Thymus (tissue), 11 donors: ENCODE measurements at regions not wholly inside any gene's neighbourhood (a gene's known extent, or its start where the extent isn't known, plus 50 kb on each side); places are given as distances from the start of the nearest gene placed in this dataset.
"Not testable (repeated sequence)": the region's sequence is repeated elsewhere in the genome, so short reads cannot be mapped to it uniquely, and the experiment has no call there.

Source experiments
- DNase-seq, 9 donors: peaks; one replicate each; pipeline ENCODE4 v3.0.0-alpha.2; 2013; ENCODE audit warnings: low spot score in 9 of 9, low read depth in 6 of 9, missing footprints in 1 of 9
- H3K27ac ChIP-seq, 2 donors: one replicate each; pipeline ENCODE4 v1.5.1; 2013; ENCODE audit warnings: control low read depth in 1 of 2, low read depth in 1 of 2, low read length in 1 of 2, mild to moderate bottlenecking in 1 of 2, moderate library complexity in 1 of 2
- H3K27me3 ChIP-seq, 2 donors: one replicate each; pipeline ENCODE4 v1.5.1; 2013; ENCODE audit warnings: low read length in 1 of 2; ENCODE audit not compliant: control insufficient read depth in 2 of 2, insufficient read depth in 1 of 2
- H3K36me3 ChIP-seq, 2 donors: one replicate each; pipeline ENCODE4 v1.5.1; 2013; ENCODE audit warnings: low read length in 1 of 2, mild to moderate bottlenecking in 1 of 2, moderate library complexity in 1 of 2; ENCODE audit not compliant: control insufficient read depth in 2 of 2, insufficient read depth in 2 of 2
- H3K4me1 ChIP-seq, 2 donors: one replicate each; pipeline ENCODE4 v1.5.1; 2013; ENCODE audit warnings: low read length in 2 of 2; ENCODE audit not compliant: control insufficient read depth in 2 of 2, insufficient read depth in 2 of 2
- H3K4me3 ChIP-seq, 2 donors: one replicate each; pipeline ENCODE4 v1.5.1; 2013; ENCODE audit warnings: low read length in 2 of 2, control low read depth in 1 of 2, mild to moderate bottlenecking in 1 of 2
- H3K9me3 ChIP-seq, 2 donors: one replicate each; pipeline ENCODE4 v1.5.1; 2013; ENCODE audit warnings: low read length in 1 of 2, mild to moderate bottlenecking in 1 of 2; ENCODE audit not compliant: control insufficient read depth in 2 of 2, insufficient read depth in 1 of 2
- WGBS: extraction: QIAGEN DNeasy Blood & Tissue Kit; methylation state at CpG from one replicate; pipeline ENCODE4 v1.1.7; 2013; 5-methylcytosine and 5-hydroxymethylcytosine counted together
- donor health status: healthy.

GRCh38 chr15:77881950-77882349 is 195.6 kb downstream of the TBC1D2B start:
- no peak overlapping the region for H3K27ac ChIP-seq
- no peak for DNase-seq
- no peak overlapping the region for H3K4me3 ChIP-seq
- 90% methylated on average over 5 of the region's 5 CpGs for WGBS
- no peaks in the 10 kb centered on the region for H3K9me3 ChIP-seq
- no peaks in the 10 kb centered on the region for H3K36me3 ChIP-seq
- H3K4me1 ChIP-seq = no peaks in the 10 kb centered on the region
- H3K27me3 ChIP-seq = no peaks in the 10 kb centered on the region

GRCh38 chr15:77881535-77881934 is 196.0 kb downstream of the TBC1D2B start:
- H3K27me3 ChIP-seq, H3K4me1 ChIP-seq, H3K4me3 ChIP-seq, DNase-seq, H3K36me3 ChIP-seq, H3K27ac ChIP-seq, H3K9me3 ChIP-seq: not testable (repeated sequence)
- WGBS = 79% methylated on average over 11 of the region's 16 CpGs

DNA sequence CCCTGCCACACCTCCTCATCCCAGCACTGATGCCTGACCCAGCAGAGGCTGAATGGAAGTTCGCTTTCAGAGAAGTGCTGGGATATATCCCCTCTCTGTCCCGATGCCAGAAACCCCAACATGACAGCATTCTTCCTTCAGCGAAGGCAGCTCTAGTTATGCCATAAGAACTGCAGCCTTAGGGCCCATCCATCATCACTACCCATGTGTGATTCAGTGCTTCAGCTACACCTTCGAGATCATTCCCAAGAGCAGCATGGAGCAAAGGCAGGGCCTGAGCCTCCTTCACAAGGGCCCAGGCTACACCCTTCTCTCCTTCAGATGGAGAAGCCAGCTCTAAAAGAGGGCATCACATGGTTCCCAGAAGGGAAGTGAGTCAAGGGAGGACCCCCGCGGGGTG is 198.0 kb downstream of the TBC1D2B start:
- H3K36me3 ChIP-seq, H3K27ac ChIP-seq, H3K27me3 ChIP-seq, H3K4me1 ChIP-seq, DNase-seq, H3K9me3 ChIP-seq, H3K4me3 ChIP-seq: not testable (repeated sequence)
- 95% methylated on average over 4 of the region's 6 CpGs for WGBS

- H3K27ac ChIP-seq = no peak overlapping the region
- H3K4me1 ChIP-seq = no peaks in the 10 kb centered on the region
- 76% methylated on average over 5 of the region's 5 CpGs for WGBS
- no peaks in the 10 kb centered on the region for H3K36me3 ChIP-seq
- no peak overlapping the region for H3K4me3 ChIP-seq
- no peak for DNase-seq
- no peaks in the 10 kb centered on the region for H3K9me3 ChIP-seq
- no peaks in the 10 kb centered on the region for H3K27me3 ChIP-seq
Observed at GRCh38 chr15:77877869-77878577, 199.5 kb downstream of the TBC1D2B start.

DNA sequence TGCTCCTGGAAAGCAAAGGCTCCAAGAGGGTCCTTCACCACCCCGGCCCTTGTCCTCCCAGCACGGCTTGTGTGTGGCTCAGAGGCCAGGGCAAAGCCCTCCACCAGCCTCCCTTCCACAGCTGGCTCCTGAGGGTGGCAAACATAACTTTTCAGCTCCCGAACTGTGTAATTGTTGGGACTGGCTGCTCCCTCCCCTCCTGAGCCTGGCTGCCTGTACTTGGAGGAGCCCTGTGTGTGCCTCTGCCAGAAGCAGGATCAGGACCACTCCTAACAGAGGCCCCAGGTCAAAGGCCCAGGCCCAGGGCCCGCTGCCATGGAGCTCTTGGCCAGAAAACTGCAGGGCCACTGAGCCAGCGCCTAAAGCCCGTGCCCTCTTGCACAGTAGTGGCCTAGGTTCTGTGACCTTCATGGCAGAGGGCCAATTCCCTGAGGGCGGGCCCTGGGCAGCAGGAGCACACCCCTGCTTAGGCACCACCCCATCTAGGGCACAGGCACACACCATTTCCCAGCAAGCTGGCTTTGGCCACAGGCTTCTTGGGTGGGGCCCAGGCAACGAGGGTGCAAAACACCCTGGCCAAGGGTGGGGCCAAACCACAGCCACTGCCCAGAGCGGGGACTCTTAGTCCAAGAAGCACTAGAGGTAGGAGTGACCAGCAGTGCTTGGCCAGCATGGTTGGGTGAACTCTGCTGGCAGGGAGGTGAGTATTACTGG is 201.2 kb downstream of the TBC1D2B start:
- H3K4me3 ChIP-seq, H3K27ac ChIP-seq, H3K36me3 ChIP-seq, H3K9me3 ChIP-seq, DNase-seq, H3K4me1 ChIP-seq, H3K27me3 ChIP-seq: not testable (repeated sequence)
- 93% methylated on average over 3 of the region's 9 CpGs for WGBS

DNA sequence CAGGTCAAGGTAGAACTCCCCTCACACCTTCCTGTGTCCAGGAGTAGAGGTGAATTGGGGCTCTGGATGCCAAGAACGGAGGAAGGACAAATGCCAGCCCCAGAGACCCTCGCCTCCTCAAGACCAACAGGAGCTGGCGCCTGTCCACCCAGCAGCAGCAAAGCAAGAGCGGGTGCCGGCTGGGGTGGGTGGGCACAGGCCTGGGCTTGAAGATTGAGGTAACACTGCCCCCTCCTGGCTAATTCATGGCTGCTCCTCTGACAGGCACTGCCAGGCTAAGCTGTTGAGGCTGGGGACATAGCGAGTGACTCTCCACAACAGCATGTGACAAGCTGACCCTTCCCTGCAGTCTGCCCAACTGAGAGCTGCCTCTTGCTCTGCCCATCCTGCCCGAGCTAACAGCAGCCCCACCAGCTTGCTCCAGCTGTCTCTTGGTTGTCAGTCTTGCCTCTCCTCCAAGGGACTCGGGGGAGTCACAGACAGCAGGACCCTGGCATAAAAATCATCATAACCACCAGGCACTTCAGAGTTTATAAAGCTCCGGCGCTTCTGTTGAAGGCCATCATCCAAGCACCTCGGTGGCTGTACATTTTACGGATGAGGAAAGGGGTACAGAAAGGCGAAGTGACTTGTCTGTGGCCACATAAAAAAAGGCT is 202.3 kb downstream of the TBC1D2B start:
- H3K9me3 ChIP-seq, H3K27me3 ChIP-seq, H3K36me3 ChIP-seq, H3K27ac ChIP-seq, H3K4me1 ChIP-seq, H3K4me3 ChIP-seq: not testable (repeated sequence)
- 50% methylated on average over 13 of the region's 13 CpGs for WGBS
- DNase-seq = peak; percentile 3 to 55 (median 24)

GRCh38 chr15:77874063-77874462 is 203.4 kb downstream of the TBC1D2B start:
- peaks cover 0 to 2% of the 10 kb centered on the region in 2 donors for H3K27me3 ChIP-seq
- no peak overlapping the region for H3K4me3 ChIP-seq
- H3K27ac ChIP-seq = no peak overlapping the region
- H3K36me3 ChIP-seq = no peaks in the 10 kb centered on the region
- no peaks in the 10 kb centered on the region for H3K4me1 ChIP-seq
- no peaks in the 10 kb centered on the region for H3K9me3 ChIP-seq
- DNase-seq = no peak
- WGBS = 79% methylated on average over 4 of the region's 4 CpGs

DNA sequence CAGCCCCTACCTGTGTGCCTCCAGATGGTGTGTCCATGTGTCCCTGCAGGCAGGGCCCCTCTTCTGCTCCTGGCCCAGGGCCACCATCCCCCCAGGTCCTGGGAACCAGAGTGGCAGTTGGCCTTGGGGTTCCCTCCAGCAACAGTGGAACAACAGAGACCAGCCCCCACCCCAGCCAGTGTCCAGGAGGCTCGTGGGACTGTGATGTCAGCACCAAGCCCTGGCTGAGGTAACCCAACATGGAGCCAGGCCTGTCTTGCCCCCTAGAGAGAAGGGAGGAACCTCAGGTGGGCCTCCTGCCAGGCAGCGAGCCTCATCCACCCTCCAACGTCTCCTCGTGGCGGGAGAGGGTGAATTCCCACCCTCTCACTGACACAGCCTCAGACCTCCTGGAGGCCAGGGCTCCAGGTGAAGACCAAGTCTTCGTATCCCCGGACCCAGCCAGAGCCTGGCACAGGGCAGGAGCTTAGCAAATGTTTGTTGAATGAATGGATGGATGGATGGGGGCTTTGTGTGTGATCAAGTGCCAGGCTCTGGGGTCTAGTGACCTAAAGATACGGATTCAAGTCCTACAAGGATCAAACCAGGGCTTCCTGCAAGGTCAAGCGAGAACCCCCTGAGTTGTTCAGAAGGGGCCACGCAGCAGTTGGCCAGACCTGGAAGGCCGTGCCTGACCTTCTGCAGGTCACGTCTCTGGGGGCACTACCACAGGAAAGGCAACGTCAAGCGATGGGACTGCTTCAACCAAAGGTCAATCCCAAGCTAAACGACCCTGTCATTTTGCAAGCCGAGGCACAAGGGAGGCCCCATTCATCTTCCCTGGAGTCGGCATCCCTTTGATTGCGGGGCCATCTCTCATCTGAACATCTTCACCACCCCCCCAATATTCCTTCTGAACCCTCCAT is 204.7 kb downstream of the TBC1D2B start:
- H3K36me3 ChIP-seq, H3K4me1 ChIP-seq, H3K9me3 ChIP-seq, H3K27ac ChIP-seq, DNase-seq, H3K4me3 ChIP-seq, H3K27me3 ChIP-seq: not testable (repeated sequence)
- WGBS = 84% methylated on average over 18 of the region's 18 CpGs
